Upper lobe of left lung (tissue), 6 donors: ENCODE measurements at regions not wholly inside any gene's neighbourhood (a gene's known extent, or its start where the extent isn't known, plus 50 kb on each side); places are given as distances from the start of the nearest gene placed in this dataset.

Experiments used
- ATAC-seq, 2 donors: fragments of 200-7000 bp; cut with Tn5 transposase; one replicate each; pipeline ENCODE4 v1.9.1; 2022; ENCODE audit warnings: mild to moderate bottlenecking in 2 of 2, moderate library complexity in 2 of 2; ENCODE audit not compliant: low FRiP score in 2 of 2
- DNase-seq, 2 donors: peaks; one replicate each; pipeline ENCODE4 v3.0.0-alpha.2; 2019 to 2020
- H3K27ac ChIP-seq, 4 donors: fragments of 200-600 bp; sonication (generic); one replicate each; pipeline ENCODE4 v1.5.1; 2016 to 2019
- H3K27me3 ChIP-seq, 4 donors: fragments of 200-600 bp; sonication (generic); one replicate each; pipeline ENCODE4 v1.5.1; 2017 to 2019
- H3K36me3 ChIP-seq, 4 donors: fragments of 200-600 bp; sonication (generic); one replicate each; pipeline ENCODE4 v1.5.1; 2016 to 2019
- H3K4me1 ChIP-seq, 4 donors: fragments of 200-600 bp; sonication (generic); one replicate each; pipeline ENCODE4 v1.5.1; 2018 to 2019
- H3K4me3 ChIP-seq, 4 donors: fragments of 200-600 bp; sonication (generic); one replicate each; pipeline ENCODE4 v1.5.1; 2017 to 2019; ENCODE audit warnings: mild to moderate bottlenecking in 2 of 4, moderate library complexity in 1 of 4
- H3K9me3 ChIP-seq, 4 donors: fragments of 200-600 bp; sonication (generic); one replicate each; pipeline ENCODE4 v1.5.1; 2018 to 2019
- EP300 ChIP-seq, 4 donors: sonication (generic); formaldehyde crosslinking; IDR thresholded peaks; one replicate each; pipeline ENCODE4 v1.5.1; 2017; ENCODE audit warnings: antibody characterized with exemption in 4 of 4, control low read depth in 2 of 4
- POLR2A ChIP-seq, 4 donors: fragments of 450-650 bp; IDR thresholded peaks; one replicate each; pipeline ENCODE4 v1.5.1; 2016 to 2017; ENCODE audit warnings: antibody characterized with exemption in 4 of 4, mild to moderate bottlenecking in 2 of 4
- POLR2AphosphoS5 ChIP-seq, 2 donors: sonication (generic); formaldehyde crosslinking; IDR thresholded peaks; one replicate each; pipeline ENCODE4 v1.5.1; 2017; ENCODE audit warnings: antibody characterized with exemption in 2 of 2
- WGBS, 2 donors: methylation state at CpG; one replicate each; pipeline ENCODE4 v1.1.5; 2017 to 2018; 5-methylcytosine and 5-hydroxymethylcytosine counted together
- TF ChIP-seq, protein P1 (sequence below), 6 experiments: fragments of 450-650 bp in 4 of 6; fragments of 200-600 bp in 2 of 6; sonication (generic) in 2 of 6; IDR thresholded peaks; one replicate each; pipeline ENCODE4 v1.5.1; 2016 to 2019; ENCODE audit warnings: antibody characterized with exemption in 6 of 6
- donor health status: DM: no; HTN: no; CAD: no; lungs with moderate emphysema.
- donor health status: DM: no; HTN: yes; CAD: no; lungs with severe emphysema.

DNA sequence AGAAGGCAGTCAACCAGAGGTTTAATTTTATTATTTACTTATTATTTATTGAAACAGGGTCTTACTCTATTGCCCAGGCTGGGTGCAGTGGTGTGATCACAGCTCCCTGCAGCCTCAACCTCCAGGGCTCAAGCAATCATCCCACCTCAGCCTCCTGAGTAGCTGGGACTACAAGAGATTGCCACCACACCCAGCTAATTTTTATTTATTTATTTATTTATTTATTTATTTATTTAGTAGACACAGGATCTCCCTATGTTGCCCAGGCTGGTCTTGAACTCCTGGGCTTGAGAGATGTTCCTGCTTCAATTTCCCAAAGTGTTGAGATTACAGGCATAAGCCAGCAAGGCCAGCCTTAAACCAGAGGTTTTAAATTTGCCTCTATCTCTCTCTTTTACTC is 83.1 kb downstream of the RCN1 start:
- ATAC-seq (no peak), DNase-seq (no peak)
- TF ChIP-seq, protein P1, sequence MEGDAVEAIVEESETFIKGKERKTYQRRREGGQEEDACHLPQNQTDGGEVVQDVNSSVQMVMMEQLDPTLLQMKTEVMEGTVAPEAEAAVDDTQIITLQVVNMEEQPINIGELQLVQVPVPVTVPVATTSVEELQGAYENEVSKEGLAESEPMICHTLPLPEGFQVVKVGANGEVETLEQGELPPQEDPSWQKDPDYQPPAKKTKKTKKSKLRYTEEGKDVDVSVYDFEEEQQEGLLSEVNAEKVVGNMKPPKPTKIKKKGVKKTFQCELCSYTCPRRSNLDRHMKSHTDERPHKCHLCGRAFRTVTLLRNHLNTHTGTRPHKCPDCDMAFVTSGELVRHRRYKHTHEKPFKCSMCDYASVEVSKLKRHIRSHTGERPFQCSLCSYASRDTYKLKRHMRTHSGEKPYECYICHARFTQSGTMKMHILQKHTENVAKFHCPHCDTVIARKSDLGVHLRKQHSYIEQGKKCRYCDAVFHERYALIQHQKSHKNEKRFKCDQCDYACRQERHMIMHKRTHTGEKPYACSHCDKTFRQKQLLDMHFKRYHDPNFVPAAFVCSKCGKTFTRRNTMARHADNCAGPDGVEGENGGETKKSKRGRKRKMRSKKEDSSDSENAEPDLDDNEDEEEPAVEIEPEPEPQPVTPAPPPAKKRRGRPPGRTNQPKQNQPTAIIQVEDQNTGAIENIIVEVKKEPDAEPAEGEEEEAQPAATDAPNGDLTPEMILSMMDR (IDR thresholded peaks at IDR 0.05) = no peak
- H3K36me3 ChIP-seq = no peaks in the 10 kb centered on the region
- H3K27ac ChIP-seq = no peak overlapping the region
- H3K4me3 ChIP-seq = no peak overlapping the region
- no peaks in the 10 kb centered on the region for H3K9me3 ChIP-seq
- H3K4me1 ChIP-seq = peaks cover 0 to 10% (median 5%) of the 10 kb centered on the region in 4 donors
- H3K27me3 ChIP-seq = no peaks in the 10 kb centered on the region

DNA sequence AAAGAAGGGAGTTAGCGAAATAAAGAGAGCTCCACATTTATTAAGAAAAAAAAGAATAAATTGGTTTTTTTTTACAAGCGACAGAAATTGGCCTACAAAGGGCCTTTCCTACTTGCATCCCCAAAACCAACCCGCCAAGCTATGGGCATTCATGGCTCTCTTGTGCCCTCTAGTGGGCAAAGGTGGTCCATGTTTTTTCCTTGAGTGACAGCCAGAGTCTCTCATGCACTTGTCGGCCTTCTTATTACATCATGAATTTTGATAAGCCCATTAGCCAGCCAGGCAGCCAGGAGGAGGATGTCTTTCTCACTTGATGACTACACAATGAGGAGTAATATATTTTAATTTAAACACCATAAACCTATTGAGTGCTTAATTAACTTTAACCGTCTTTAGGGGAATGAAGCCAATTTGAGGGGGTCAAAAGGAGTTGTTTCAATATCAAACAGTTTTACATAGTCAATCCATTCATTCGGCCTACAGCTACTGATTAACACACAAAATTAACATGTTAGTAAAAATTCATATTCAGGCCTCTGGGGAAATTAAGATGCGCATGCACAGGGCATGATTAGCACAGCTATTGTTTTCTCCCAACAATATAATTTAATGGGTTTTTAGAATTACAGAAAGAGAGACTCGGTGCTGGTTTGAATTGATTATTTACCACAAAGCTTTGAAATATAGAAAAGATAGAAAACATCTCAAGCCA is 85.5 kb downstream of the RCN1 start:
- Histone ChIP-seq H3K9me3 (no peaks in the 10 kb centered on the region), H3K27me3 (no peaks in the 10 kb centered on the region), H3K4me3 (no peak overlapping the region), H3K27ac (no peak overlapping the region), H3K4me1 (peaks cover 0 to 10% (median 5%) of the 10 kb centered on the region in 4 donors), H3K36me3 (no peaks in the 10 kb centered on the region)
- no peak for TF ChIP-seq POLR2AphosphoS5 (IDR thresholded peaks at IDR 0.05)
- no peak for TF ChIP-seq POLR2A (IDR thresholded peaks at IDR 0.05)
- TF ChIP-seq, protein P1 (IDR thresholded peaks at IDR 0.05) = peak; percentile 60 to 93 (median 75)
- 36 to 44% methylated on average over 8 of the region's 8 CpGs for WGBS, 2 donors
- DNase-seq (peak in 1 of 2 donors; percentile 73), ATAC-seq (peak; percentile 81 to 89)

DNA sequence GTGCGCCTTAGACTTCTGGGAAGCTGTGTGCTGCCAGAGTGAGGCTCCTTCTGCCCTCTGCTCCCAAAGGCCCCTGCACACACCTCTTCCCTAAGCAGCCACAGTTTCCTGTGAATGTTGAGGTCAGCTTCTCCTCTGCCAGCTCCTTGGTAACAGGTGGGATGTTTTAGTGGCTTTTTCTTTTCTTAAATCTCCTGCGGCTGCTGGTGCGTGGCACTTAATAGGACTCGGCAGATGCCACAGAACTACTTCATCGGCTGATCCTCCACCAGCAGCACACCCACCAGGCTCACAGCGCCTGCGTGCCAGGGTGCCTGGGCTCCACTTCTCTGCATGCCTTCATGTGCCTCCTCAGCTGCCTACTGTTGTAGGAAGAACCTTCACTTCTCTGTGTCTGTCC is 87.8 kb downstream of the RCN1 start:
- Histone ChIP-seq H3K4me3 (no peak overlapping the region), H3K27me3 (no peaks in the 10 kb centered on the region), H3K4me1 (no peaks in the 10 kb centered on the region), H3K36me3 (no peaks in the 10 kb centered on the region), H3K9me3 (no peaks in the 10 kb centered on the region), H3K27ac (no peak overlapping the region)
- 69 to 84% methylated on average over 7 of the region's 7 CpGs for WGBS, 2 donors
- ATAC-seq (peak in 1 of 2 donors; percentile 14), DNase-seq (peak in 1 of 2 donors; percentile 49)
- TF ChIP-seq, protein P1 (IDR thresholded peaks at IDR 0.05) = no peak

DNA sequence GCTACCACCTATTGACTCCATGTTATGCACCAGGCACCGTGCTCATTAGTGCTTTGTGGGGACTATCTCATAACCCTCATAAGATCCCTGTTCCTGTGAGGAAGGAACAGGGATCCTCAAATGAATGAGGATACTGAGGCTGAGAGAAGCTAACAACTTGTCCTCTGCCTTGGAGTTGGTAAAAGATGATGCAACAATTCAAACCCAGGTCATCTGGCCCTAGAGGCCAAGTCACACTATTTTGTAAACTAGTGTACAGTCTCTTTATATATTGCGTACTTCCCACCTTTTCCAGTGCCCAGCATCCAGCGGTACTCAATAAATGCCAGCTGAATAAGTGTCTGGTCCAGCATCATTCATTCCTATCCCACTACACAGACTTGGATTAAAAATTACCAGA is 92.6 kb downstream of the RCN1 start:
- DNase-seq (no peak), ATAC-seq (no peak)
- 84 to 98% methylated on average over 3 of the region's 3 CpGs for whole genome bisulfite sequencing, 2 donors
- Histone ChIP-seq H3K4me1 (no peaks in the 10 kb centered on the region), H3K27me3 (no peaks in the 10 kb centered on the region), H3K4me3 (no peak overlapping the region), H3K27ac (no peak overlapping the region), H3K36me3 (no peaks in the 10 kb centered on the region), H3K9me3 (no peaks in the 10 kb centered on the region)
- TF ChIP-seq POLR2AphosphoS5 (IDR thresholded peaks at IDR 0.05) (no peak), EP300 (IDR thresholded peaks at IDR 0.05) (no peak), POLR2A (IDR thresholded peaks at IDR 0.05) (no peak)
- TF ChIP-seq, protein P1 (IDR thresholded peaks at IDR 0.05) = no peak

DNA sequence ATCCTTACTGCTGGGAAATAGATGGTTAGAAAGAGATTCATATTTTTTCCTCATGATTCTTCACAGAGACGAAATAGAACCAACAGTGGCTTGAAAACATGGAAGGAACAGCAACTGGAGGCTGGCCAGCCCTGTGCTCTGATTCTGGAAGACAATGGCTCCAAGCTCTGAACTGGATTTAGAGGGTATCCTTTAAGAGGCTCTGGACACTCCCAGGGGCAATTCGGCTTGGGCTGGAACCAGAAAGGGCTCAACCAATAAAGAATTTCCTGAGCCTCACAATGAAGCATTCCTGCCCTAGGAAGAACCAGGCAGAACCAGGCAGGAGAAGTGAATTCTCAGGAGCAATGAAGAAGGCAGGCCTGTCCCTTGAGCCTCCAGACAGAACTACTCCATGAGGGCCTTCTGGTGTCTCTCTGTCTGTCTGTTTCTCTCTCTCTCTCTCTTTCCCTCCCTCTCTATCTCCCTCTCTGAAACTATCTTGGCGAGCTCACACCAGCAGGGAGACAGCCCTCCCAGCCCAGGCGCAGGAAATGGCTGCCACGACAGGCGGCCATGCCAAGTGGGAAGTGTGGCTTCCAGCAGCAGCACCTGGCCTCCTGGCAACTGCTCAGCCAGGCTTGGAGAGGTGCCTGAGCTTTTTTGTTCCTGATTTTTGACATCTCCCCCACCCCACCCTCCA is 93.3 kb downstream of the RCN1 start:
- Histone ChIP-seq H3K36me3 (no peaks in the 10 kb centered on the region), H3K9me3 (no peaks in the 10 kb centered on the region), H3K4me1 (no peaks in the 10 kb centered on the region), H3K27me3 (no peaks in the 10 kb centered on the region), H3K27ac (no peak overlapping the region), H3K4me3 (no peak overlapping the region)
- 42 to 46% methylated on average over 6 of the region's 6 CpGs for WGBS, 2 donors
- ATAC-seq (no peak), DNase-seq (no peak)
- no peak for TF ChIP-seq POLR2AphosphoS5 (IDR thresholded peaks at IDR 0.05)
- no peak for TF ChIP-seq EP300 (IDR thresholded peaks at IDR 0.05)
- TF ChIP-seq, protein P1 (IDR thresholded peaks at IDR 0.05) = no peak
- TF ChIP-seq POLR2A (IDR thresholded peaks at IDR 0.05) = no peak
